ENCODE measurements at regions not wholly inside any gene's neighbourhood (a gene's known extent, or its start where the extent isn't known, plus 50 kb on each side); places are given as distances from the start of the nearest gene placed in this dataset.

DNA sequence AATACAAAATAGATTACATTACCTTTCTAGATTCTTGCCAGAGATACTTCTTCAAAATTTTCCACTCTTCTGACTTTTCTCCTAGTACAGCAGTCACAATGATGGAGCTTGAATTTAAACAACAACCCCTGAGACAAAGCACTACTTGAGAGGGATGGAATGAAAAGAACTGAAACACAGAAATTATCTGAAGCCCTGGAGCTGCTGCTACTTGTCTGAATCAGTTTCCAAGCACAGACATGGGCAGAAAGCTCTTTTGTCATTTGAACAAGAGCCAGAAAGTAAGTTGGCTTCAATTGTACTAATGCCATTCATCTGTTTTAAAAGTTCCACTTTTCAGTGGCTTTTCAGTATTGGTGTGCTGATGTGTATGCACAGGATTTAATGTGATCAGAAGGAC is 718.5 kb upstream of the ARPP21 start:
- ATAC-seq (ENCODE audit: low FRiP score) = no peak
- DNase-seq (ENCODE audit: low spot score) = no peak
- TF ChIP-seq CTCF (IDR thresholded peaks at IDR 0.05) = no peak

- ATAC-seq (ENCODE audit: low FRiP score) = no peak
- no peak for TF ChIP-seq CTCF (IDR thresholded peaks at IDR 0.05)
Measured at GRCh38 chr3:34924961-34925360, 714.4 kb upstream of the ARPP21 start.

GRCh38 chr3:34925851-34926250 is 713.5 kb upstream of the ARPP21 start:
- TF ChIP-seq CTCF (IDR thresholded peaks at IDR 0.05) = no peak
- no peak for ATAC-seq (ENCODE audit: low FRiP score)
- DNase-seq (ENCODE audit: low spot score) = no peak

More at GRCh38 chr3:34924961-34925360, 714.4 kb upstream of the ARPP21 start:
- DNase-seq (ENCODE audit: low spot score) = no peak

- TF ChIP-seq CTCF (IDR thresholded peaks at IDR 0.05) = no peak
- no peak for DNase-seq (ENCODE audit: low spot score)
- no peak for ATAC-seq (ENCODE audit: low FRiP score)
Measured at GRCh38 chr3:34929036-34929435, 710.3 kb upstream of the ARPP21 start.

- ATAC-seq (ENCODE audit: low FRiP score) (no peak), DNase-seq (ENCODE audit: low spot score) (no peak)
- TF ChIP-seq CTCF (IDR thresholded peaks at IDR 0.05) = no peak
Measured at GRCh38 chr3:34934660-34935059, 704.7 kb upstream of the ARPP21 start.

DNA sequence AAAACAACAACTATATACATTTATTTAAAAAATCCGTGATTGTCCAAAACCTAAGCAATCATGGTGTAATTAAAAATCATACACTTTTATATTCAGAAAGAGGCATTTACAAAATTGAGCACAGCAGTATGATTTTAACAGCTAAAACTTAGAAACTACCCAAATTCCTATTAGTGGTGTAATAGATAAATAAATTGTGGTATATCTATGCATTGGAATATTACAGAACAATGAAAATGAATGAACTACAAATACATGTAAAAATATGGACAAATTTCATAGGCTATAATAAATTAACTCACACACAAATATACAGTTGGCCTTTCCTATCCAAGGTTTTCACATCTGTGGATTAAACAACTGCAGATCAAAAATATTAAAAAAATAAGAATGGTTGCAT is 700.5 kb upstream of the ARPP21 start:
- no peak for TF ChIP-seq CTCF (IDR thresholded peaks at IDR 0.05)
- DNase-seq (ENCODE audit: low spot score) (no peak), ATAC-seq (ENCODE audit: low FRiP score) (no peak)

- no peak for TF ChIP-seq CTCF (IDR thresholded peaks at IDR 0.05)
- ATAC-seq (ENCODE audit: low FRiP score) (no peak), DNase-seq (ENCODE audit: low spot score) (no peak)
Measured at GRCh38 chr3:34942256-34942655, 697.1 kb upstream of the ARPP21 start.

Measured in omental fat pad (tissue), 3 donors.